ENCODE measurements at regions not wholly inside any gene's neighbourhood (a gene's known extent, or its start where the extent isn't known, plus 50 kb on each side); places are given as distances from the start of the nearest gene placed in this dataset.

DNA sequence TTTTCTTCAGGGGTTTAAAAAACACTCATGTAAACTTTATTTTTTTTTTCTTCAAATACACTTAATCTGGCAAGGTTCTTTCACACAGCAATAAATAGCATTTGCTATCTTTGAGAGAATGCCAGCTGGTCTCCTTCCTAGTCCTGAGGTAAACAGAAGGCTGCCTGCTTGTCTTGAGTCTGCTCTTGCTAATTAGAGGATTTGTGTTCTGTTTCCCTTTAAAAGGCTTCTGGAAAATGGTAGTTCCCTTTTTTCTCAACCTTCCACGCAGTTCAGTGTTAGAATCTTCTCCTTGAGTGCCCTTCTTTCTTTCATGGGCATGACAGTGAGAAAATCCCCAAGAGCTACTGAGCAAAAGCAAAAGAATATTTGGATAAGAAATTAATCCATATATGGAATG lies 92.3 kb upstream of the DCN start:
- TF ChIP-seq, protein P1, sequence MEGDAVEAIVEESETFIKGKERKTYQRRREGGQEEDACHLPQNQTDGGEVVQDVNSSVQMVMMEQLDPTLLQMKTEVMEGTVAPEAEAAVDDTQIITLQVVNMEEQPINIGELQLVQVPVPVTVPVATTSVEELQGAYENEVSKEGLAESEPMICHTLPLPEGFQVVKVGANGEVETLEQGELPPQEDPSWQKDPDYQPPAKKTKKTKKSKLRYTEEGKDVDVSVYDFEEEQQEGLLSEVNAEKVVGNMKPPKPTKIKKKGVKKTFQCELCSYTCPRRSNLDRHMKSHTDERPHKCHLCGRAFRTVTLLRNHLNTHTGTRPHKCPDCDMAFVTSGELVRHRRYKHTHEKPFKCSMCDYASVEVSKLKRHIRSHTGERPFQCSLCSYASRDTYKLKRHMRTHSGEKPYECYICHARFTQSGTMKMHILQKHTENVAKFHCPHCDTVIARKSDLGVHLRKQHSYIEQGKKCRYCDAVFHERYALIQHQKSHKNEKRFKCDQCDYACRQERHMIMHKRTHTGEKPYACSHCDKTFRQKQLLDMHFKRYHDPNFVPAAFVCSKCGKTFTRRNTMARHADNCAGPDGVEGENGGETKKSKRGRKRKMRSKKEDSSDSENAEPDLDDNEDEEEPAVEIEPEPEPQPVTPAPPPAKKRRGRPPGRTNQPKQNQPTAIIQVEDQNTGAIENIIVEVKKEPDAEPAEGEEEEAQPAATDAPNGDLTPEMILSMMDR (IDR thresholded peaks at IDR 0.05; ENCODE audit: insufficient read depth, low read depth, low read length): no peak
- TF ChIP-seq EZH2 (IDR thresholded peaks at IDR 0.05; ENCODE audit: insufficient read depth, low read length): no peak
